HT-29 (cell line): ENCODE measurements at regions not wholly inside any gene's neighbourhood (a gene's known extent, or its start where the extent isn't known, plus 50 kb on each side); places are given as distances from the start of the nearest gene placed in this dataset.

Experiments used
- DNase-seq: peaks from one replicate; pipeline ENCODE4 v3.0.0-alpha.2; 2015; ENCODE audit warnings: low spot score

- DNase-seq = no peak
These were observed 189.5 kb downstream of the BMP7 start for GRCh38 chr20:57076951-57077350.

GRCh38 chr20:57078116-57078515, 188.3 kb downstream of the BMP7 start:
- DNase-seq = no peak

- DNase-seq = no peak
These were observed 187.1 kb downstream of the BMP7 start for GRCh38 chr20:57079031-57080005.

DNA sequence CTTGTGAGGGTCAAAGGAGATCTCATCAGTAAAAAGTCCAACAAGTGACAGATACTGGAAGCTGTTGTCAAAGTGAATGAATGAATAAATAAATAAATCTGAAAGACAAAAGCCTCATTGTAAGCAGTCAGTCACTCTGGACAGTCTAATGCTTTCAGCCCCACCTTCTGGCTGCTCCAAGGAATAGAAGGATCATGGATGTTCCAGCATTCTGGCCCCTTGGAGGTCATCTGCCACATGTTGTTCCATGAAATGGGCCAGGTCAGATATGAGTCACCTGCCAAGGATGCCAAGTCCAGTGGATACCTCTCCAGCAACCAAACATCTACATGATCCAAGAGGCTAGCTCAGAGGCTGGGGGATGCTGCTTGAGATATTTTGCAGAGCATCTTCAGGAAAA, 185.6 kb downstream of the BMP7 start:
- no peak for DNase-seq

DNA sequence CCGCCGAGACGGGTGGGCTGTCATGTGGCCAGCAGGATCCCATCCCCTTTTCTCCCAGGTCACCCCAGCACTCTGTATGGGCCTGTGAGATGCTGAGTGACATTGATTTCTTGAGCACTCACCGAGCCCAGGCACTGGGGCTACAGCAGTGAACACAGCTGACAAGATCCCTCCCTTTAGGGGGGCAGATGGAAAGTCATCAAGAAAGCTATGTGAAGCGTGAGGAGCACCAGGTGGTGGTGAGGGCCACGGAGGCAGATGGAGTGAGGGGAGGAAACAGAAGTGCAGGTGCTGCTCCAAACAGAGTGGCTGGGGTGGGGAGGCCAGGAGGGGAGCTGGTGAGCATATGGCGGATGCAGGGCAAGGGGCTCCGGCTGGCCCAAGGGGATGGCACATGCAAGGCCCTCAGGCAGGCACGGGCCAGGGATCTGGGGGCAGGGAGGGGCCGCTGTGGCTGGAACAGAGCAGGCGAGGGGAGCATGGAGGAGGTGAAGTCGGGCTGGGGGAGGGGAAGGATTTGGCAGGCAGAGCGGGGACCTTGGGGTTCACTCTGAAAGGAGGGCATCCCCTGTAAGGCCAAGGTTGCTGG, 184.0 kb downstream of the BMP7 start:
- DNase-seq = no peak

GRCh38 chr20:57083072-57083471, 183.4 kb downstream of the BMP7 start:
- no peak for DNase-seq

DNA sequence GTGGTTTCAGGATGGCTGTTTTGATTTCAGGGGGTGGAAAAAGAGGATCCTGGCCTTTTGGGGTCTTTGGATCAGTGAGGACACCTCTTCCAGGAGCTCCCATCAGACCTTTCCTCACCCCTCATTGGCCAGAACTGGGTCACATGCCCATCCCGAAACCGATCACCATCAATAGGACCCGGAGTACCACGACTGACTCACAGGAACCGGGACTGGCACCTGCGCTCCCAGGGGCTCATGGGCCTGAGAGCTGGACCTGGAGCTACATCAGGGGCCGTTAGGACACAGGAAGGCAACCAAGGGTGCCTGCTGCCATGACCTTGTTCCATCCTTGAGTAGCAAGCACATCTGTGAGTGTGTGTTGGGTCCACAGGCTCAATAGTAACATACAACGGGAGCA, 180.4 kb downstream of the BMP7 start:
- DNase-seq = no peak

DNA sequence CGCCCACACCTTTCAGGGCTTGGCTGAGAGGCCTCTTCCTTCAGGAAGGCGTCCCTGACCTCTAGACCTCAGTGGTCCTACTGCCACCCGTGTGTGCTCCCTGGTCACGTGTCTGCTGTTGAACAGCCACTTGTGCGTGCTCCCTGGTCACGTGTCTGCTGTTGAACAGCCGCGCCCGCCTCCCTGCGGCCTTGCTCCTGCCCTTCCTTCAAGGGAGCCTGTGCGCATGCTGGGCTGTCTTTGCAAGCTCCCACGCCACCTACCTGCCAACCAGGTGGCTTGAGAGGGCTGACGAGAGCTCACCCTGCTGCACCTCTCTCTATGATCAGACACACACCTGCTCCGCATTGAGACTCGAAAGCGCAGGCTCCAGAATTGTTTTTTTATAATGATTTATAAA, 179.3 kb downstream of the BMP7 start:
- DNase-seq = peak; percentile 19

DNA sequence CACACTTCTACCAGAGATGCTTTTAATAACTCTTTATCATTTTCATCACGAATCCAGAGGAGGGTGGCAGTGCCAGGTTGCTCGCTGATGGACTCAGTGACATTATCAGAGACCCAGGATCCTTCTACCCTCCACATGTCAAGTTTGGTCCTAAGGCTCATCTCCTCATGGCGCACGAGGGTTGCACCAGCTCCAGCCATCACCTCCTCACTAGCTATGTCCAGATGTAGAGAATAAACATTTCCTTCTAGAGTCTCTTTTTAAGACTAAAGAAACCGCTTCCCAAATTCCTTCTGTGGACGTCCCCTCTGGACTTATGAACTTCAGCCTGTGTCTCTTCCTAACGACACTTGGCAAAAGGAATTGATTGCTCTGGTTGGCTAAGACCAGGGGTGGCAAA, 178.7 kb downstream of the BMP7 start:
- DNase-seq = no peak

GRCh38 chr20:57088436-57088835, 178.0 kb downstream of the BMP7 start:
- no peak for DNase-seq

GRCh38 chr20:57089699-57090144, 176.7 kb downstream of the BMP7 start:
- DNase-seq = peak; percentile 76

DNA sequence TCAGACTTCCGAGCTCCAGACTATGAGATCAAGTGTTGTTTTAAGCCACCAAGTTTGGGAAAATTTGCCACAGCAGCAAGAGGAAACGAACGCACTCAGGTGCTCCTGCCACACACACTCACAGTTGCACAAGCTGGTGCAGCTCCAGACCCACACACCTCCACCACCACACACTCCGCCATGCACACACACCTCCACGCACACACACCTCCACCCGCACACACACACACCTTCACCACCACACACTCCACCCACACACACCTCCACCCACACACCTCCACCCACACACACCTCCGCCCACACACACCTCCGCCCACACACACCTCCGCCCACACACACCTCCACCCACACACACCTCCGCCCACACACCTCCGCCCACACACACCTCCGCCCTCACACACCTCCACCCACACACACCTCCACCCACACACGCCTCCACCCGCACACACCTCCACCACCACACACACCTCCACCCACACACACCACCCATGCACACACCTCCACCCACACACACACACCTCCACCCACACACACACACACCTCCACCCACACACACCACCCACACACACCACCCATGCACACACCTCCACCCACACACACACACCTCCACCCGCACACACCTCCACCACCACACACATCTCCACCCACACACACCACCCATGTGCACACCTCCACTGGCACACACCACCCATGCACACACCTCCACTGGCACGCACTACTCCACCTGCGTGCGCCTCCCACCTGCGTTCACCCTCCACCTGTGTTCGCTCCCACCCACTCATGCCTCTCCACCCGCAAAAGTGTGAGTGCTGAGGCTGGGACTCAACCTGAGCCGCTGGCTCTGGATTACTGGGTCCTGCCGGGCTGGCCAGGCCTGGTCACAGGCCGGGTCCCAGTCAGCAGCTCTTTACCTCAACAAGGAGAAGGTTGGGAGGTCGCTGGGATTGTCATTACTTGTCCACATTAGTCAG, 175.6 kb downstream of the BMP7 start:
- no peak for DNase-seq

GRCh38 chr20:57091748-57092111, 174.7 kb downstream of the BMP7 start:
- DNase-seq = no peak

DNA sequence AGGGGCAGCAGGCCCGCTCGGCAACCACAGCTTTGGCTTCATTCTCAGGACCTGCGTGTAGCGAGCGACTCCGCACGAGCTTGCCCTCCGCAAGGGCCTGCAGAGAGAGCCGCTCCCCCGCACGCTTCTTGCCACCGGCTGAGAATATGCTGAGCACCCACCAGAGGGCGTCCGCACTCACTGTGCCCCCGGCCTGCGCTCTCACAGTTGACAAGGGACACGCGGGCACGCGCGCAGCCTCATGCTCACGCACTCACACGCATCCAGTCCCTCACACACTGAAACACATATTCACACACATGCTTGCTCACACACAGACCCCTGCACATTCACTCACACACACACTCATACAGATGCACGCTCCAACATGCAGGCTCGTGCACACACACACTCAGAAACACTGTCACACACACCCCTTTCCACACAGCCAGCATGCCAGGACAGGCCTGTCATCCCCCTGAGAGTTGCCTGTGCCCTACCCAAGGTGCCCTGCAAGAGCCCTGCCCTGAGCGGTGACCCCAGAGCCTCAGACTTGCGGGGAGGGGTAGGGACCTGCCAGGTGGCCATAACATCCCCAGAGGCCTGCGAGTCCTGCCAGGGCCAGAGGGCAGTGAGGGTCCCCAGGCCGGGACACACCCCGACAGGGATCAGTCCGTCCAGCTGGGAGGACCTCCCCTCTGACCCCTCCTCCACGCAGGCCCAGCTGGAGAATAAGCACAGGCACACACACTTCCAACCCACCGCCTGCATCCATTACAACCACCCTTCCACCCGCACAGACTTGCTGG, 174.1 kb downstream of the BMP7 start:
- DNase-seq = peak; percentile 83

- no peak for DNase-seq
These were observed 173.4 kb downstream of the BMP7 start for GRCh38 chr20:57092900-57093530.

DNA sequence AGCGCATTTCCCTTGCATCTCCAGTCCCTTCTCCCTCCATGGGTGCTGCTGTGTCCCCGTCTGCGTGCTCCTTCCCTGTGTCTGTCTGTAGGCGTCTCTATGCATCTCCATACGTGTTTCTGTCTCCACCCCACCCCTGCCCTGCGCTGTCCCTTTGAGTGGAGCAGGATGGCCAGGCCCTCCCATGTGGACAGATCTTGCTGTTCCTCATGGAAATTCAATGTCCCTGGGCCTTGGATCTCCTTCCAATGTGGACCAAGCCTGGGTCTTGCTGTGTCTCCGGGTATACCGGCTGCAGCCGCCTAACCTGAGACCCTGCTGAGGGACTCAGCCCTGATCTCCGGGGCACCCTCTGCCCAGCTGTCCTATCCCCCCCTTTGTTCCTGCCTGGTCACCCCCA, 172.7 kb downstream of the BMP7 start:
- no peak for DNase-seq

- no peak for DNase-seq
These were observed 172.1 kb downstream of the BMP7 start for GRCh38 chr20:57094252-57094891.

DNA sequence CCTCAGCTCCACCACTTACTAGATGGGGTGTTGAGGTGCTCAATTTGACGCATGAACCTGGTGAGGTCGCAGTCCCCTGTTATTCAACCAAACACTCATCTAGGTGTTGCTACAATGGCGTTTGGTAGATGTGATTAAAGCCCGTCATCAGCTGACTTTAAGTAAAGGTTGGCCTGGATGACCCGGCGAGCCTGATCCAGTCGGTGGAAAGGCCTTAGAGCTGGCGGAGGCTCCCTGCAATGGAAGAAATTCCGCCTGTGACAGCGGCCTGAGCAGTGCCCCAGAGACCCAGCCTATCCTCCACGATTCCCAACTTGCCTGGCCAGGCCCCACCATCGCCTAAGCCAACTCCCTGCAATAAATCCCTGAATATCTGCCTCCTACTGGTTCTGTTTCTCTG, 171.4 kb downstream of the BMP7 start:
- DNase-seq = no peak

GRCh38 chr20:57095426-57095825, 171.0 kb downstream of the BMP7 start:
- DNase-seq = no peak
